ENCODE measurements at regions not wholly inside any gene's neighbourhood (a gene's known extent, or its start where the extent isn't known, plus 50 kb on each side); places are given as distances from the start of the nearest gene placed in this dataset.
"Not testable (repeated sequence)": the region's sequence is repeated elsewhere in the genome, so short reads cannot be mapped to it uniquely, and the experiment has no call there.

GRCh38 chr4:149870008-149870407 is 54.4 kb upstream of the IQCM start:
- no peak for FAIRE-seq

- no peak for FAIRE-seq
Observed at GRCh38 chr4:149881744-149882143, 66.1 kb upstream of the IQCM start.

GRCh38 chr4:149882251-149882650 is 66.6 kb upstream of the IQCM start:
- FAIRE-seq, result no peak

- FAIRE-seq, result no peak
Observed at GRCh38 chr4:149884046-149884445, 68.4 kb upstream of the IQCM start.

- FAIRE-seq, result no peak
Observed at GRCh38 chr4:149884529-149885181, 69.0 kb upstream of the IQCM start.

GRCh38 chr4:149885896-149886295 is 70.3 kb upstream of the IQCM start:
- FAIRE-seq, result no peak

GRCh38 chr4:149886786-149887490 is 71.3 kb upstream of the IQCM start:
- no peak for FAIRE-seq

- no peak for FAIRE-seq
Observed at GRCh38 chr4:149889991-149890390, 74.3 kb upstream of the IQCM start.

GRCh38 chr4:149890531-149890930 is 74.9 kb upstream of the IQCM start:
- no peak for FAIRE-seq

- FAIRE-seq, result no peak
Observed at GRCh38 chr4:149891426-149891825, 75.8 kb upstream of the IQCM start.

GRCh38 chr4:149896432-149896831 is 80.8 kb upstream of the IQCM start:
- no peak for FAIRE-seq

- peak; percentile 96 for FAIRE-seq
Observed at GRCh38 chr4:149897783-149898182, 82.1 kb upstream of the IQCM start.

- FAIRE-seq, result no peak
Observed at GRCh38 chr4:149901128-149901527, 85.5 kb upstream of the IQCM start.

GRCh38 chr4:149902242-149902641 is 86.6 kb upstream of the IQCM start:
- FAIRE-seq, result no peak

- FAIRE-seq, result no peak
Observed at GRCh38 chr4:149910177-149910576, 94.5 kb upstream of the IQCM start.

GRCh38 chr4:149910604-149911350 is 95.1 kb upstream of the IQCM start:
- peak; percentile 17 for FAIRE-seq

GRCh38 chr4:149911354-149911753 is 95.7 kb upstream of the IQCM start:
- FAIRE-seq, result no peak

- no peak for FAIRE-seq
Observed at GRCh38 chr4:149912000-149912399, 96.4 kb upstream of the IQCM start.

- FAIRE-seq, result no peak
Observed at GRCh38 chr4:149914119-149915115, 98.8 kb upstream of the IQCM start.

GRCh38 chr4:149915735-149916134 is 100.1 kb upstream of the IQCM start:
- FAIRE-seq, result not testable (repeated sequence)

GRCh38 chr4:149923736-149924135 is 108.1 kb upstream of the IQCM start:
- no peak for FAIRE-seq

GRCh38 chr4:149927514-149927913 is 111.9 kb upstream of the IQCM start:
- FAIRE-seq, result no peak

- no peak for FAIRE-seq
Observed at GRCh38 chr4:149928507-149928906, 112.9 kb upstream of the IQCM start.

Measured in islet of Langerhans (tissue), 1 donor.